ENCODE measurements at regions not wholly inside any gene's neighbourhood (a gene's known extent, or its start where the extent isn't known, plus 50 kb on each side); places are given as distances from the start of the nearest gene placed in this dataset.

GRCh38 chr16:79372503-79373184 is 227.9 kb downstream of the MAF start:
- TF ChIP-seq ZBTB33 (IDR thresholded peaks at IDR 0.05; ENCODE audit: extremely low read depth, insufficient replicate concordance, low read length) (no peak), RAD21 (IDR thresholded peaks at IDR 0.05; ENCODE audit: low read depth) (no peak), EZH2phosphoT487 (IDR thresholded peaks at IDR 0.05; ENCODE audit: borderline replicate concordance) (no peak), YY1 (IDR thresholded peaks at IDR 0.05; ENCODE audit: extremely low read depth, insufficient replicate concordance, low read depth, low read length) (no peak), MAX (IDR thresholded peaks at IDR 0.05) (no peak), POLR2AphosphoS5 (IDR thresholded peaks at IDR 0.05; ENCODE audit: low read depth, low read length) (no peak), CTCF (IDR thresholded peaks at IDR 0.05 in 2 of 3, conservative IDR thresholded peaks at IDR 0.05 in 1 of 3; ENCODE audit: borderline replicate concordance in 1 of 3, insufficient read depth in 1 of 3, low read depth in 2 of 3, low read length in 2 of 3) (no peak), REST (IDR thresholded peaks at IDR 0.05; ENCODE audit: low read depth) (no peak), ELF1 (IDR thresholded peaks at IDR 0.05; ENCODE audit: borderline replicate concordance, low read depth) (no peak), POLR2A (IDR thresholded peaks at IDR 0.05; ENCODE audit: borderline replicate concordance, extremely low read depth, insufficient read depth, insufficient read length) (no peak), EGR1 (IDR thresholded peaks at IDR 0.05; ENCODE audit: low read depth) (no peak), EZH2 (IDR thresholded peaks at IDR 0.05) (no peak), ATF3 (IDR thresholded peaks at IDR 0.05) (no peak), CEBPB (IDR thresholded peaks at IDR 0.05; ENCODE audit: low read depth) (no peak)
